ENCODE measurements at regions not wholly inside any gene's neighbourhood (a gene's known extent, or its start where the extent isn't known, plus 50 kb on each side); places are given as distances from the start of the nearest gene placed in this dataset.

DNA sequence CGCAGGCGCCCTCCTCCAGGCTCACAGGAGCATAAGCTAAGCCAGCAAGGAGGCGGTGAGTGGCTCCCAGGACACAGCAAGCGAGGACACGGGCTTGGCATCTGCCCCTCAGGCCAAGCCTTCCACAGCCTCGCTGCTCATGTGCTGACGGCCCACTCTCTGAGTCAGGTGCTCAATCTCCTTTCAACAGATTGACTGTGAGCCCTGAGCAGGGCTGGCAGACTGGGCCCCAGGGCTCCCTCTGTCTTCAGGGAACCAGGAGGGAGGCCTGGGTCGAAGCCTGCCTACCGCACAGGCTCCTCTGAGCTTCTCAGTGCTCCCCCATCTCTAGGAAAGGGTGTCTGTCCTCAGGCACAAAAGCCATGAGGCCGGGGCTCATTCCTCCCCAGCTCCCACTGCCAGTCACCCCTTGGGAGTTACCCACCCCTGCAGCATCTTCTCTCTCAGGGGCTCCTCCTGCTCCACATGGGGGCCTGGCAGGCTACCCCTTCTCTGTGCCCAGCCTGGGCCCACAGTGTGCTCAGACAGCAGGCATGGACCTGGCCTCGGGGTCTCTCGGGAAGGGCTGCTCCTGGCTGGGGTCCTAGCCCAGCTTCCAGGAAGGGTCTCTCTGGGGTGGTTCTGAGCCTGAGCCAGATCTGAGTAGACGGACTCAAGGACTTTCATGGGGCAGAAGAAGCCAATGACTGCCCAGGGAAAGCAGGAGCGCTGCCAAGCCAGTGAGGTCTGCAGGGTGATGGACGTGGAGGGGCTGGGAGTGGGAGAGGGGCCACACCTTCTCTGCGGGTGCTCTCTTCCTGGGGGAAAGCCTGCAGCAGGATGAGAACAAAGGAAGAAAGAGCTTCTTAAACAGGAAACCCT is 138.0 kb upstream of the GPC1 start:
- H3K27me3 ChIP-seq (ENCODE audit: insufficient read depth, low read length, poor library complexity) = no peaks in the 10 kb centered on the region
- no peaks in the 10 kb centered on the region for H3K36me3 ChIP-seq (ENCODE audit: insufficient read depth, low read length)
- no peak overlapping the region for H2AFZ ChIP-seq (ENCODE audit: low read depth, low read length)
- no peaks in the 10 kb centered on the region for H3K9me3 ChIP-seq (ENCODE audit: insufficient read depth, low read length, severe bottlenecking)
- H3K4me2 ChIP-seq (ENCODE audit: insufficient read depth, low read length) = no peak overlapping the region
- TF ChIP-seq, protein P1, sequence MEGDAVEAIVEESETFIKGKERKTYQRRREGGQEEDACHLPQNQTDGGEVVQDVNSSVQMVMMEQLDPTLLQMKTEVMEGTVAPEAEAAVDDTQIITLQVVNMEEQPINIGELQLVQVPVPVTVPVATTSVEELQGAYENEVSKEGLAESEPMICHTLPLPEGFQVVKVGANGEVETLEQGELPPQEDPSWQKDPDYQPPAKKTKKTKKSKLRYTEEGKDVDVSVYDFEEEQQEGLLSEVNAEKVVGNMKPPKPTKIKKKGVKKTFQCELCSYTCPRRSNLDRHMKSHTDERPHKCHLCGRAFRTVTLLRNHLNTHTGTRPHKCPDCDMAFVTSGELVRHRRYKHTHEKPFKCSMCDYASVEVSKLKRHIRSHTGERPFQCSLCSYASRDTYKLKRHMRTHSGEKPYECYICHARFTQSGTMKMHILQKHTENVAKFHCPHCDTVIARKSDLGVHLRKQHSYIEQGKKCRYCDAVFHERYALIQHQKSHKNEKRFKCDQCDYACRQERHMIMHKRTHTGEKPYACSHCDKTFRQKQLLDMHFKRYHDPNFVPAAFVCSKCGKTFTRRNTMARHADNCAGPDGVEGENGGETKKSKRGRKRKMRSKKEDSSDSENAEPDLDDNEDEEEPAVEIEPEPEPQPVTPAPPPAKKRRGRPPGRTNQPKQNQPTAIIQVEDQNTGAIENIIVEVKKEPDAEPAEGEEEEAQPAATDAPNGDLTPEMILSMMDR (IDR thresholded peaks at IDR 0.05; ENCODE audit: borderline replicate concordance, extremely low read depth, low read length, poor library complexity, severe bottlenecking) = no peak
- no peak for TF ChIP-seq EZH2 (IDR thresholded peaks at IDR 0.05; ENCODE audit: borderline replicate concordance, low read depth, low read length, severe bottlenecking)
- H4K20me1 ChIP-seq (ENCODE audit: insufficient read depth, low read length) = peaks cover 6% of the 10 kb centered on the region; the same call in 1 of the 2 replicates
- ATAC-seq (ENCODE audit: insufficient read depth, low read depth) (no peak), DNase-seq (peak; percentile 1)
- no peak overlapping the region for H3K27ac ChIP-seq (ENCODE audit: low read length)
- H3K9ac ChIP-seq (ENCODE audit: low read depth, low read length) = no peak overlapping the region
- H3K79me2 ChIP-seq (ENCODE audit: insufficient read depth, low read length) = no peaks in the 10 kb centered on the region
- H3K4me3 ChIP-seq (ENCODE audit: low read depth in 1 of 2, low read length in 2 of 2) = no peak overlapping the region
- no peaks in the 10 kb centered on the region for H3K4me1 ChIP-seq (ENCODE audit: insufficient read depth, low read length)

DNA sequence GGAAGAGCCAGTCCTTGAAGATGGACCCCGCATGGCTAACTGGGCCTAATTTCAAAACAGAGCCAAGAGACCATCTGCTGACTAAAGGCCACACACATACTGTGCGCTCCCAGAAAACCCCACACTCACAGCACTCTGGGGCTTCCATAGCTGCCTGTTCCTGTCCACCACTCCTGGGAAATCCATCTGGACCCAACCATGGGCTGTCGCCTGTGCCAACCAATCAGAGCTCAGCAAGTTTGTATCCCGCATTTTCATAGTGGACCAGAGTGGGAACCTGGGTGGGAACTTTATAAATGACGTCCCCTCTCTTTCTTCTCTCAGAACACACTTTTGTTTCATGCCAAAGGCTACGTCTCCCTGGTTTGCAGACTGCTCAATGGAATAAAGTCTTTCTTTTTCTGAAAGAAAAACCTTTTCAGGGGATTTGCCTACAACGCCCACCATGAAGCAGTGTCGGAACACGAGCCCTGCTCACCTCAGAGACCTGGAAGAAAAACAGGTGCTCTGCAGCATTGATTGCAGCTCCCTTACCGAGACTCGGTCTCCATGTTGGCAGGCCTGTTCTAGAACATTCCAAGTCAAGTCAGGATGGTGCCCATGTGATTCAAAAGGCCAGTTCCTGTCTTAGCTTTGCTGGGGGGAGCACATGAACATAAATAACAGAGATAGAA is 137.2 kb upstream of the GPC1 start:
- no peaks in the 10 kb centered on the region for H3K4me1 ChIP-seq (ENCODE audit: insufficient read depth, low read length)
- H3K36me3 ChIP-seq (ENCODE audit: insufficient read depth, low read length) = no peaks in the 10 kb centered on the region
- no peak overlapping the region for H3K4me3 ChIP-seq (ENCODE audit: low read depth in 1 of 2, low read length in 2 of 2)
- no peak overlapping the region for H3K9ac ChIP-seq (ENCODE audit: low read depth, low read length)
- no peak overlapping the region for H3K27ac ChIP-seq (ENCODE audit: low read length)
- H2AFZ ChIP-seq (ENCODE audit: low read depth, low read length) = no peak overlapping the region
- TF ChIP-seq, protein P1 (IDR thresholded peaks at IDR 0.05; ENCODE audit: borderline replicate concordance, extremely low read depth, low read length, poor library complexity, severe bottlenecking) = no peak
- no peak for TF ChIP-seq EZH2 (IDR thresholded peaks at IDR 0.05; ENCODE audit: borderline replicate concordance, low read depth, low read length, severe bottlenecking)
- DNase-seq = no peak
- no peaks in the 10 kb centered on the region for H3K79me2 ChIP-seq (ENCODE audit: insufficient read depth, low read length)
- peaks cover 3% of the 10 kb centered on the region; the same call in 1 of the 2 replicates for H4K20me1 ChIP-seq (ENCODE audit: insufficient read depth, low read length)
- no peaks in the 10 kb centered on the region for H3K9me3 ChIP-seq (ENCODE audit: insufficient read depth, low read length, severe bottlenecking)
- no peak overlapping the region for H3K4me2 ChIP-seq (ENCODE audit: insufficient read depth, low read length)
- ATAC-seq (ENCODE audit: insufficient read depth, low read depth) = no peak
- H3K27me3 ChIP-seq (ENCODE audit: insufficient read depth, low read length, poor library complexity) = peaks cover 4% of the 10 kb centered on the region

DNA sequence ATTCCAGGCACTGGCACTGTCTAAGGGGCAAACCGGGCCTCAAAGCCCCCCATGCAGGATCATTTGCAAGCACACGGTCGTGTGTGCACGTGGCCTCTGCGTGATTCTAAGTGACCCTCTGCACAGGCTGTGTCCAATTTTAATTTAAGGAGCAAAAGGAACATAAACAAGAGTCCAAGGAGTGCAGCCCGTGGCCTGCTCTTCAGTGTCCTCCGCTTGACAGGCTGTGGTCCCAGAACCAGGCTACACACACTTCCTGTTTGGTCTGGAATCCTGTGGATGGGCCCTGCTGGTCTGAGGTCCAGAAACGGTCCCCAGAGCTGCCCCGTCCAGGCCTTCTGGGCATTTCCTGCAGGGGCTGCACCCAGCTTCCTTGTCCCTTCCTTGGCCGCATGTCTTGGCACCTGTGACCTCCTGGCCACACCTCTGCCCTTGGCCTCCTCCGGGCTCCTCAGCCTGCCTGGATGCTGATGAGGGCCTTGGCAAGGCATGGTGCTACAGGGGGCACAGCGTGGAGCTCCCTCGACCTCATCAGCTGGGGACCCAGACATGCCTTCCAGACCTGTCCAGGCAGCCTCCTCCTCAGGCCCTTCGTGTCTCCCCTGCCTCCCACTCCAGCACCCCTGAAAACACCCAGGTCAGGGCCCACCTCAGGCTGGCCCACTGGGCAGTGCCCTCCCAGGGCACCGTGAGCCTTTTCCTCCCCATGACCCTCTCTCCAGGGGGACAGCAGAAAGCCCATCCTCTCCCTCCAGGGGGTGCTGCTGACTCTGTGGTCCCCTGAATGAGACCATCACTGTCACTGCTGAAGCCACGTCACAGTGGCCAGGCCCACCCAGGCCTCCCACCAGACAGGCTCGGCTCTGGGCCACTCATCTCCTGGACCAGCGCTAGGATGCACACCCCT is 136.4 kb upstream of the GPC1 start:
- Histone ChIP-seq H2AFZ (ENCODE audit: low read depth, low read length) (no peak overlapping the region), H4K20me1 (ENCODE audit: insufficient read depth, low read length) (peaks cover 3% of the 10 kb centered on the region; the same call in 1 of the 2 replicates), H3K4me3 (ENCODE audit: low read depth in 1 of 2, low read length in 2 of 2) (no peak overlapping the region), H3K4me2 (ENCODE audit: insufficient read depth, low read length) (no peak overlapping the region), H3K27ac (ENCODE audit: low read length) (no peak overlapping the region), H3K4me1 (ENCODE audit: insufficient read depth, low read length) (no peaks in the 10 kb centered on the region), H3K79me2 (ENCODE audit: insufficient read depth, low read length) (no peaks in the 10 kb centered on the region), H3K9me3 (ENCODE audit: insufficient read depth, low read length, severe bottlenecking) (no peaks in the 10 kb centered on the region), H3K36me3 (ENCODE audit: insufficient read depth, low read length) (no peaks in the 10 kb centered on the region), H3K27me3 (ENCODE audit: insufficient read depth, low read length, poor library complexity) (peaks cover 12% of the 10 kb centered on the region), H3K9ac (ENCODE audit: low read depth, low read length) (no peak overlapping the region)
- no peak for ATAC-seq (ENCODE audit: insufficient read depth, low read depth)
- TF ChIP-seq, protein P1 (IDR thresholded peaks at IDR 0.05; ENCODE audit: borderline replicate concordance, extremely low read depth, low read length, poor library complexity, severe bottlenecking) = peak; percentile 22
- TF ChIP-seq EZH2 (IDR thresholded peaks at IDR 0.05; ENCODE audit: borderline replicate concordance, low read depth, low read length, severe bottlenecking) = no peak
- peak; percentile 3 for DNase-seq
